AG09319 (cell line): ENCODE measurements at regions not wholly inside any gene's neighbourhood (a gene's known extent, or its start where the extent isn't known, plus 50 kb on each side); places are given as distances from the start of the nearest gene placed in this dataset.
"Not testable (repeated sequence)": the region's sequence is repeated elsewhere in the genome, so short reads cannot be mapped to it uniquely, and the experiment has no call there.

Experiments used
- DNase-seq: peaks from one replicate; pipeline ENCODE4 v3.0.0-alpha.2; 2010; ENCODE audit warnings: low read depth; ENCODE audit errors: extremely low read depth
- TF ChIP-seq, protein P1 (sequence below): IDR thresholded peaks from 2 replicates; pipeline ENCODE4 v1.5.1; 2011; ENCODE audit warnings: low read depth, mild to moderate bottlenecking, inconsistent platforms, low read length, moderate library complexity

- TF ChIP-seq, protein P1, sequence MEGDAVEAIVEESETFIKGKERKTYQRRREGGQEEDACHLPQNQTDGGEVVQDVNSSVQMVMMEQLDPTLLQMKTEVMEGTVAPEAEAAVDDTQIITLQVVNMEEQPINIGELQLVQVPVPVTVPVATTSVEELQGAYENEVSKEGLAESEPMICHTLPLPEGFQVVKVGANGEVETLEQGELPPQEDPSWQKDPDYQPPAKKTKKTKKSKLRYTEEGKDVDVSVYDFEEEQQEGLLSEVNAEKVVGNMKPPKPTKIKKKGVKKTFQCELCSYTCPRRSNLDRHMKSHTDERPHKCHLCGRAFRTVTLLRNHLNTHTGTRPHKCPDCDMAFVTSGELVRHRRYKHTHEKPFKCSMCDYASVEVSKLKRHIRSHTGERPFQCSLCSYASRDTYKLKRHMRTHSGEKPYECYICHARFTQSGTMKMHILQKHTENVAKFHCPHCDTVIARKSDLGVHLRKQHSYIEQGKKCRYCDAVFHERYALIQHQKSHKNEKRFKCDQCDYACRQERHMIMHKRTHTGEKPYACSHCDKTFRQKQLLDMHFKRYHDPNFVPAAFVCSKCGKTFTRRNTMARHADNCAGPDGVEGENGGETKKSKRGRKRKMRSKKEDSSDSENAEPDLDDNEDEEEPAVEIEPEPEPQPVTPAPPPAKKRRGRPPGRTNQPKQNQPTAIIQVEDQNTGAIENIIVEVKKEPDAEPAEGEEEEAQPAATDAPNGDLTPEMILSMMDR: no peak
- no peak for DNase-seq
Observed at GRCh38 chr4:100876546-100876945, 358.7 kb upstream of the EMCN start.

DNA sequence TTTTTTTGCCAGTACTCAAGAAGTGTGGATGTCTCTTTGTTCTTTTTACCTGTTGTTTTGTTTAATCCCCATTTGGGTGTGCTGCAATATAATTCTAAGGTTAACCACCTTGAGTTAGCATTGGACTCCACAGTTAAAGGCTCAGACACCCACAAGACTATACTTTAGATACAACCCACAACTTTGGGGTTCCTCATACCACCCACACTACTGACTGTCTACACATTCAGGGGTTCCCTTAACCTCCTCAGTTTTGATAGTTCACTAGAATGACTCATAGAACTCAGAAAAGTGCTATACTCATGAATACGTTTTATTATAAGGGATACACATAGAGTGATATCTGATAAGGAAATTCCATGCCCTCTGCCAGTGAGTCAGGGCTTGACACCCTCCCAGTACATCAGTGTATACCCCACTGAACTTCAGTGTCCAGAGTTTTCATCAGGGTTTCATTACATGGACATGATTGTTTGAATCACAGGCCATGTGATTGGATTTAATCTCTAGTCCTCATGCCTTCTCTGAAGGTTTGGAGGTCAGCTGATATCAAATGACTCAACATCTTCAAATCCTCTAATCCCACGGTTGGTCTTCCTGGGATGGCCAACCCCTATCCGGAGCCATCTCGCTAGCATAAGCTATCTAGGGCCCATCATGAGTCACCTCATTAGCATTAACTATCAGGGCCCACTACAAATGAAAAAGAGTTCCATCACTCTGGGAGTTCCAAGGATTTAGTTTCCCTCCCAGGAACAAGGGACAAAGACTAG lies 357.7 kb upstream of the EMCN start:
- DNase-seq: no peak
- TF ChIP-seq, protein P1: no peak

GRCh38 chr4:100872811-100873210 lies 355.0 kb upstream of the EMCN start:
- DNase-seq: no peak
- TF ChIP-seq, protein P1: no peak

DNA sequence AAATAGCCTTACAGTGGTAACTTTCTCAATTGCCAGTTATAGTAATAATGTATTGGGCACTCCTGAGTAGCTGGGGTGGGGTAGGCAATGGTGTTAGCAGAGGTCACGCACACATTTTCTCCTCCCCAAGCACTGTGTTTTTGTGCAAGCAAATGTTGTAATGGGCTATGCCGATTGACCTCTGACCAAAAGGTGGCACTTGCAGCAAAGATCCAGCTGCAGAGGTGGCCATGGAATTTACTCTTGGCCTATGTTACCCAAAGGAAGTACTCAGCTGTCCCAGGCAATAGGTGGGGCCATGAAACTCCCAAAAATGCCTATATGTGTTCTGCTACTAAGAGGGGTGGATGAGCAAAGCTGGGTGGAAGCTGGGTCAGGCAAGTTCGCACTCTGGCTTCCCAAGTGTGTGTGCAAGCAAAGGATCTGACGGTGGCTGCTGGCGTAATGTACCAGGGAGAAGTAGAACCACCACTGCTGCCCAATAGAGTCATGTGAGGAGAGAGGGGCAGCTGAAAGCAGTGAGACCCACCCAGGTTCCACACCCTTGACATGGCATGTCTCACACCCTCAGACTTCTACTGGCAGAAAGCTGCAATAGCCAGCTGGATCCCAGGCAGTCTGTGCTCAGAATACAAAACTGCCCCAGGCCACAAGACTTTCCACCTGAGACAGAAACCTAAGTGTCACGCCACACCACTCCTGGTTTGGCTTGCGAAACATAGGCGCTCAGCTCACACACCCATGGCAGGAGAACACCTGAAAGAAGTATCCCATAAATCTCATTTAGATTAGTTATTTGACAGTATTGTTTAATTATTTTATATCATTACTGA lies 353.3 kb upstream of the EMCN start:
- no peak for DNase-seq
- TF ChIP-seq, protein P1: no peak

GRCh38 chr4:100869276-100869675 lies 351.5 kb upstream of the EMCN start:
- DNase-seq: no peak
- TF ChIP-seq, protein P1: no peak

DNA sequence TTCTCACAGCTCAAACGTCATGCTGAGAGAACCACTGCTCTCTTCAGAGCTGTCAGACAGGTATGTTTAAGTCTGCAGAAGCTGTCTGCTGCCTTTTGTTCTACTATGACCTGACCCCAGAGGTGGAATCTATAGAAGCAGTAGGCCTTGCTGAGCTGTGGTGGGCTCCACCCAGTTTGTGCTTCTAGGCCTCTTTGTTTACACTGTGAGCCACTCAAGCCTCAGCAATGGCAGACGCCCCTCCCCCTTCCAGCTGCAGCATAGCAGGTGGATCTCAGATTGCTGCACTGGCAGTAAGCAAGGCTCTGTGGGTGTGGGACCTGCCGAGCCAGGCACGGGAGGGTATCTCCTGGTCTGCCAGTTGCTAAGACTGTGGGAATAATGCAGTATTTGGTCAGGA lies 350.5 kb upstream of the EMCN start:
- not testable (repeated sequence) for DNase-seq

- TF ChIP-seq, protein P1: no peak
- no peak for DNase-seq
Observed at GRCh38 chr4:100852326-100852725, 334.5 kb upstream of the EMCN start.

GRCh38 chr4:100849319-100849718 lies 331.5 kb upstream of the EMCN start:
- DNase-seq: no peak

More at GRCh38 chr4:100849319-100849718, 331.5 kb upstream of the EMCN start:
- TF ChIP-seq, protein P1: no peak
